ENCODE measurements at regions not wholly inside any gene's neighbourhood (a gene's known extent, or its start where the extent isn't known, plus 50 kb on each side); places are given as distances from the start of the nearest gene placed in this dataset.

- no peak for TF ChIP-seq CHD7 (IDR thresholded peaks at IDR 0.05; ENCODE audit: insufficient replicate concordance, low read length)
- no peak for TF ChIP-seq CEBPB (IDR thresholded peaks at IDR 0.05; ENCODE audit: low read depth, low read length)
- no peak for TF ChIP-seq KDM4A (IDR thresholded peaks at IDR 0.05; ENCODE audit: low read depth, low read length, severe bottlenecking)
- no peak for TF ChIP-seq TEAD4 (IDR thresholded peaks at IDR 0.05; ENCODE audit: low read depth, low read length)
- no peak for TF ChIP-seq SP4 (IDR thresholded peaks at IDR 0.05; ENCODE audit: low read length)
Observed at GRCh38 chr2:14544247-14544646, 88.3 kb upstream of the LRATD1 start (continued).

Measured in H1 (cell line).